ENCODE measurements at regions not wholly inside any gene's neighbourhood (a gene's known extent, or its start where the extent isn't known, plus 50 kb on each side); places are given as distances from the start of the nearest gene placed in this dataset.
"Not testable (repeated sequence)": the region's sequence is repeated elsewhere in the genome, so short reads cannot be mapped to it uniquely, and the experiment has no call there.

DNA sequence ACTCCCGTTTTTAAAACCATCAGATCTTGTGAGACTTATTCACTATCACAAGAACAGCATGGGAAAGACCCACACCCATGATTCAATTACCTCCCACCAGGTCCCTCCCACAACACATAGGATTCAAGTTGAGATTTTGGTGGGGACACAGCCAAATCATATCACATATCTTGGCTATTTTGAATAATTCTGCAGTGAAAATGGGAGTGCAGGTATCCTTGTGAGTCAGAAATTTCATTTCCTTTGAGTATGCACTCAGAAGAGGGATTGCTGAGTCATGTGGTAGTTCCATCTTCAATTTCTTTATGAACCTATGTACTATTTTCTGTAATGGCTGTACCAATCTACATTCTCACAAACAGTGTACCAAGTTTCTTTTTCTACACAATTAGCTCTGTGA lies 125.8 kb downstream of the ANKRD7 start:
- Histone ChIP-seq H3K4me3 (ENCODE audit: insufficient read depth, low read depth, low read length) (no peak overlapping the region), H3K27me3 (ENCODE audit: control insufficient read depth, insufficient read depth, low read length) (no peaks in the 10 kb centered on the region), H3K36me3 (replicated peaks; ENCODE audit: control insufficient read depth, insufficient read depth, low read length) (no peaks in the 10 kb centered on the region)
- no peak for DNase-seq

GRCh38 chr7:118352867-118353453 lies 128.5 kb downstream of the ANKRD7 start:
- no peak for DNase-seq
- Histone ChIP-seq H3K4me3 (ENCODE audit: insufficient read depth, low read depth, low read length) (no peak overlapping the region), H3K27me3 (ENCODE audit: control insufficient read depth, insufficient read depth, low read length) (no peaks in the 10 kb centered on the region), H3K36me3 (replicated peaks; ENCODE audit: control insufficient read depth, insufficient read depth, low read length) (no peaks in the 10 kb centered on the region)

DNA sequence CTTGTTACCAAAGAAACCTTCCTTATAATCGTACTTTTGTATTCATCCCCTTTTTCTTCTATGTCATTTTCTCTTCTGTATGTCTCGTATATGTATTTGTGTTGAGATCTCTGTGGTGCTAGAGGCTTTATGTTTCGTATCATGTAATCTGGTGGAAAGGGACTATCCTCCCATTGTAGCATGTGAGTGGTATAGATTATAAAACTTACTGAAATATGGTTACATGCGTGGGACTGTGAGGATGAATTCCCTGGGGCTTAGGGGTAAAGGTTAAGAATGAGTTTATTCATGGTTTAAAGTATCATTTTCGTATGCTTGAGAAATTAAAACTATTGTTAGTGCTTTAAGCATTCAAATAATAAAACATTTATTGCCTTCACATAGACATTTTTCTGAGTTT lies 141.9 kb downstream of the ANKRD7 start:
- Histone ChIP-seq H3K27me3 (ENCODE audit: control insufficient read depth, insufficient read depth, low read length) (no peaks in the 10 kb centered on the region), H3K36me3 (replicated peaks; ENCODE audit: control insufficient read depth, insufficient read depth, low read length) (no peaks in the 10 kb centered on the region), H3K4me3 (ENCODE audit: insufficient read depth, low read depth, low read length) (no peak overlapping the region)
- no peak for DNase-seq

DNA sequence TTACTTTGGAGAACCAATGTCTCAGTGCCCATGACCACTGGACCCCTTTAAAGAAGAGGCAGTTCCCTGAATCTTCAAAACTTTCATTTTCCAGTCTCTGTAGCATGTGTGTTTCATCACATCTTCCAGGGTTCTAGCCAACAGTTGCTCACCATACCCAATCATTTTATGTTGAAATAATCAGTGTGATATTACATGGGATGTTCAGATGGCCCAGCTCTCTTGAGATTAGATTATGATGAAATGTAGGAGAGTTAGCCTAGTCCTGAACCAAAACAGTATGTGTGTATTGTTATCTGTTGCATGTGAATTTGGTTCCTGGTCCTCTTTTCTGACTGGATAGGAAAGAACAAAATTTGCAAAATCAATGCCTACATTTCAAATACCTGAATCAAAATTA lies 144.5 kb downstream of the ANKRD7 start:
- H3K27me3 ChIP-seq (ENCODE audit: control insufficient read depth, insufficient read depth, low read length), result no peaks in the 10 kb centered on the region
- no peaks in the 10 kb centered on the region for H3K36me3 ChIP-seq (replicated peaks; ENCODE audit: control insufficient read depth, insufficient read depth, low read length)
- no peak for DNase-seq
- H3K4me3 ChIP-seq (ENCODE audit: insufficient read depth, low read depth, low read length), result no peak overlapping the region

- Histone ChIP-seq H3K4me3 (ENCODE audit: insufficient read depth, low read depth, low read length) (no peak overlapping the region), H3K36me3 (replicated peaks; ENCODE audit: control insufficient read depth, insufficient read depth, low read length) (no peaks in the 10 kb centered on the region), H3K27me3 (ENCODE audit: control insufficient read depth, insufficient read depth, low read length) (no peaks in the 10 kb centered on the region)
- DNase-seq, result no peak
These were observed 145.5 kb downstream of the ANKRD7 start for GRCh38 chr7:118369987-118370386.

GRCh38 chr7:118372530-118372929 lies 148.0 kb downstream of the ANKRD7 start:
- Histone ChIP-seq H3K4me3 (ENCODE audit: insufficient read depth, low read depth, low read length) (no peak overlapping the region), H3K27me3 (ENCODE audit: control insufficient read depth, insufficient read depth, low read length) (no peaks in the 10 kb centered on the region), H3K36me3 (replicated peaks; ENCODE audit: control insufficient read depth, insufficient read depth, low read length) (no peaks in the 10 kb centered on the region)
- DNase-seq, result no peak

DNA sequence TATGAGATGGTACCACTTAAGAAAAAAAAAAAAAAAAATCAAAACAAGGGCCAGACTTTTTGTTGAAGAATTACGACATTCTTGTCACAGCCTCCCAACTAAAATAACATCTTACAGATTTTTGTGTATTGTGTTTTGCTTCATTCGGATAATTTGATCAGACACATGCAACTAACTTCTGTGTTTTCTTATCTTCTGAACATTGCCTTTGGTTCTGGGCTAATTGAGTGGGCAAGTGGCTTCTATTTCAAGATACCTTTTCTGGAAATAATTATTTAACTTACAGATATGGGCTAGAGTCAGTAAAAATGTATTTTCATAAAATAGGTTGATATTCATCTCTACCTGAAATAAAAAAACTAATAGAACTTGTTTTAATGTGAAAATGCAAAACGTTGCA lies 165.1 kb downstream of the ANKRD7 start:
- no peak for DNase-seq
- Histone ChIP-seq H3K4me3 (ENCODE audit: insufficient read depth, low read depth, low read length) (no peak overlapping the region), H3K36me3 (replicated peaks; ENCODE audit: control insufficient read depth, insufficient read depth, low read length) (no peaks in the 10 kb centered on the region), H3K27me3 (ENCODE audit: control insufficient read depth, insufficient read depth, low read length) (no peaks in the 10 kb centered on the region)

DNA sequence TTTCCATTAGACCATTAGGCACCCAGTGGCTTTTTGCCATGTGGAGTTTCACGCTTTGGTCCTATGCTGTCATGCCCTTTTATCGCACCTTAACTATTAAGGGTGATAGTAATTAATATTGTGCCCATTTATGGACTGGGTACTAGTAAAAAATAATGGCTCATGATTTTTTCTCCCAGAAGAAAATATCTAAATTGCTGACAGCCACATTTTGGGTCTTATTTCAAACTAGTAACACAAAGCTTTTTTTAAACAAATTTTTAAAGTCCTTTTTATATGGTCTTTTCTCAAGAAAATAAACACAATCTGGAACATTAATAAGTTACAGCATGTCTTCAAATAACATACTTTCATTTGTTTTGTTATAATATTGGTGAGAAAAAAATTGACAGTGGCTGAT lies 179.7 kb downstream of the ANKRD7 start:
- H3K27me3 ChIP-seq (ENCODE audit: control insufficient read depth, insufficient read depth, low read length), result no peaks in the 10 kb centered on the region
- no peak overlapping the region for H3K4me3 ChIP-seq (ENCODE audit: insufficient read depth, low read depth, low read length)
- H3K36me3 ChIP-seq (replicated peaks; ENCODE audit: control insufficient read depth, insufficient read depth, low read length), result no peaks in the 10 kb centered on the region
- DNase-seq, result no peak

DNA sequence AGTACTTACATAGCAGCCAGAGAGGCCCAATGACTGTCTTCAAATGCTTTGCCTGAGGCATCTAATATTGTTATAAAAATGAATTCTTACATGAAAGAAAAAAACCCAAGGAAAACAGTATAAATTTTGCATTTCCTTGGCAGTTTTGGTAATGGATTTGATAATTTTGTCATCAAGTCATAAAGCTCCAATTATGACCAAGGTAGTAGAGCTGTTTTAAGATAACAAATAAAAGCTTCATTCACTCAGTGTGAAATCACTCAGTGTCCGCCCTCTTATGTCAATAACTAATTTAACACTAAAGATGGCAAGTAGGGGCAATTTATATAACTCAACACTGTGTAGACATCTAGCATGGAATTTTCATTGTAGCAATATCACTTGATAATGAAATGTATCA lies 193.9 kb downstream of the ANKRD7 start:
- Histone ChIP-seq H3K36me3 (replicated peaks; ENCODE audit: control insufficient read depth, insufficient read depth, low read length) (no peaks in the 10 kb centered on the region), H3K27me3 (ENCODE audit: control insufficient read depth, insufficient read depth, low read length) (no peaks in the 10 kb centered on the region), H3K4me3 (ENCODE audit: insufficient read depth, low read depth, low read length) (no peak overlapping the region)
- no peak for DNase-seq

- H3K4me3 ChIP-seq (ENCODE audit: insufficient read depth, low read depth, low read length), result no peak overlapping the region
- H3K36me3 ChIP-seq (replicated peaks; ENCODE audit: control insufficient read depth, insufficient read depth, low read length), result no peaks in the 10 kb centered on the region
- DNase-seq, result no peak
- H3K27me3 ChIP-seq (ENCODE audit: control insufficient read depth, insufficient read depth, low read length), result no peaks in the 10 kb centered on the region
These were observed 196.4 kb downstream of the ANKRD7 start for GRCh38 chr7:118420888-118421287.

DNA sequence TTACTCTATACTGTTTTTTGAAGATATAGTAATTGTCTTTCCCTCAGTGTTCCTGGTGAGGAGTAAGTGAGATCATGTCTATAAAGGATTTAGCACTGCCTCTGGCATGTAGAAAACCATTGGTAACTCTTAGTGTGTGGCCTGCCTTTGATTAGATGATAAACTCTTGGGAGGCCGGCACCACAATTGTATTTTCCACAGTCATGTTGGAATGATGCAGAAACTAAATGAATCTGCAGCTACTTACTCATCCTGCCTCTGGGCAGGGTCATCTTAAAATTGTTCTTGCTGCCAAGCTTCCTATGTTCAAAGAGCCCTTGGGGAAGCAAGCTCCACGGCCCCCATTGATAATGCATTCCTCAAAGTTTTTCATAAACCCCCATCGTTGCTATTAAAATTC lies 204.6 kb downstream of the ANKRD7 start:
- Histone ChIP-seq H3K27me3 (ENCODE audit: control insufficient read depth, insufficient read depth, low read length) (no peaks in the 10 kb centered on the region), H3K36me3 (replicated peaks; ENCODE audit: control insufficient read depth, insufficient read depth, low read length) (no peaks in the 10 kb centered on the region), H3K4me3 (ENCODE audit: insufficient read depth, low read depth, low read length) (no peak overlapping the region)
- no peak for DNase-seq

DNA sequence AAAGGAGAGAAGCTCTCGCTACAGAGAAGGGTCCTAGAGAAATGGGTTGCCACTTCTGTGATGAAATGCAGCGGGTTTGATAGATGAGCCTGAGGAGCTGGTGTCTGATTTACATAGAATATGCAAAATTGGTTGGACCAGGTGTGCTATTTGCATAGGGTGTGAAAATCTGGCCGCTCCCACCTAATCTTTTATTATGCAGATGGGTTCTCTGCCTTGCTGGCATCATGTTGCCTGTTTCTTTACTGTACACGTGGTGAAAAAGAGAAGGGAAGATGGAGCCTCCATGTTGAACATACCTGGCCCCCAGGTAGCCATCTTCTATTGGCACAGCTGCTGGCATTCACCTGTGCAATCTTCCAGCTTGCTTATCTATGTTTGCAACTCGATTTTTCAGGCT lies 212.2 kb downstream of the ANKRD7 start:
- H3K36me3 ChIP-seq (replicated peaks; ENCODE audit: control insufficient read depth, insufficient read depth, low read length), result no peaks in the 10 kb centered on the region
- H3K4me3 ChIP-seq (ENCODE audit: insufficient read depth, low read depth, low read length), result no peak overlapping the region
- DNase-seq, result no peak
- H3K27me3 ChIP-seq (ENCODE audit: control insufficient read depth, insufficient read depth, low read length), result no peaks in the 10 kb centered on the region

GRCh38 chr7:118449030-118449429 lies 224.5 kb downstream of the ANKRD7 start:
- not testable (repeated sequence) for H3K36me3 ChIP-seq (replicated peaks; ENCODE audit: control insufficient read depth, insufficient read depth, low read length); H3K4me3 ChIP-seq (ENCODE audit: insufficient read depth, low read depth, low read length); H3K27me3 ChIP-seq (ENCODE audit: control insufficient read depth, insufficient read depth, low read length); DNase-seq

- H3K4me3 ChIP-seq (ENCODE audit: insufficient read depth, low read depth, low read length), result no peak overlapping the region
- H3K36me3 ChIP-seq (replicated peaks; ENCODE audit: control insufficient read depth, insufficient read depth, low read length), result no peaks in the 10 kb centered on the region
- no peaks in the 10 kb centered on the region for H3K27me3 ChIP-seq (ENCODE audit: control insufficient read depth, insufficient read depth, low read length)
- DNase-seq, result no peak
These were observed 225.5 kb downstream of the ANKRD7 start for GRCh38 chr7:118449797-118450567.

GRCh38 chr7:118452128-118452527 lies 227.6 kb downstream of the ANKRD7 start:
- H3K4me3 ChIP-seq (ENCODE audit: insufficient read depth, low read depth, low read length), result no peak overlapping the region
- no peaks in the 10 kb centered on the region for H3K27me3 ChIP-seq (ENCODE audit: control insufficient read depth, insufficient read depth, low read length)
- no peak for DNase-seq
- H3K36me3 ChIP-seq (replicated peaks; ENCODE audit: control insufficient read depth, insufficient read depth, low read length), result no peaks in the 10 kb centered on the region
